Duodenal mucosa (tissue), 2 donors: ENCODE measurements at regions not wholly inside any gene's neighbourhood (a gene's known extent, or its start where the extent isn't known, plus 50 kb on each side); places are given as distances from the start of the nearest gene placed in this dataset.
"Not testable (repeated sequence)": the region's sequence is repeated elsewhere in the genome, so short reads cannot be mapped to it uniquely, and the experiment has no call there.

Experiments used
- H3K27ac ChIP-seq: one replicate; pipeline ENCODE4 v1.7.0; 2013; ENCODE audit warnings: low read depth, low read length
- H3K27me3 ChIP-seq, 2 donors: one replicate each; pipeline ENCODE4 v1.7.0; 2013; ENCODE audit warnings: low read length in 2 of 2, control low read depth in 1 of 2; ENCODE audit not compliant: insufficient read depth in 2 of 2, control insufficient read depth in 1 of 2
- H3K36me3 ChIP-seq, 2 donors: one replicate each; pipeline ENCODE4 v1.7.0; 2013; ENCODE audit warnings: low read length in 2 of 2, control low read depth in 1 of 2; ENCODE audit not compliant: insufficient read depth in 2 of 2, control insufficient read depth in 1 of 2
- H3K4me1 ChIP-seq, 2 donors: one replicate each; pipeline ENCODE4 v1.7.0; 2013; ENCODE audit warnings: low read length in 2 of 2, control low read depth in 1 of 2; ENCODE audit not compliant: insufficient read depth in 2 of 2, control insufficient read depth in 1 of 2
- H3K4me3 ChIP-seq, 2 donors: one replicate each; pipeline ENCODE4 v1.7.0; 2013; ENCODE audit warnings: low read length in 2 of 2, low read depth in 1 of 2
- H3K9ac ChIP-seq, 2 donors: one replicate each; pipeline ENCODE4 v1.7.0; 2013; ENCODE audit warnings: low read length in 2 of 2, low read depth in 1 of 2
- H3K9me3 ChIP-seq, 2 donors: one replicate each; pipeline ENCODE4 v1.7.0; 2013; ENCODE audit warnings: low read length in 2 of 2, control low read depth in 1 of 2; ENCODE audit not compliant: control insufficient read depth in 1 of 2

DNA sequence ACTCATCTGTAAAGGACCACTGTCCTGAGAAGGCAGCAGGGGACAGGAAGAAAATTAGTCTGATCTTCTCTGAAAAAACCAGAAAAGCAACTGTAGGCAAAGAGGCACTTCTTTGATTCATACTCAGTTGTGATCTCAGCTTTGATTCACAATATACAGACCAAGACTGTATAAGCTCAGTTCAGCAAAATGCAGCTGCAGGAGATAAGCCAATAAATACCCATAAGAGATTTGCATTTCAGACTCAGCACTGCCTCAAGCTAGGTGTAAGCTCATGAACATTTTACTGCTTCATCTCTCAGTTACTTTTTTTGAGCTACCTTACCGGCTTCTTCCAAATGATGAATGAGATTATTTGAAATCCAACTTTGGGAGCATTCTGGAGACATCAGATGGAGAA, 64.2 kb upstream of the LYZL1 start:
- Histone ChIP-seq H3K9ac (no peak overlapping the region), H3K4me3 (no peak overlapping the region), H3K27me3 (peaks cover 0 to 3% of the 10 kb centered on the region in 2 donors), H3K4me1 (no peaks in the 10 kb centered on the region), H3K9me3 (no peaks in the 10 kb centered on the region), H3K36me3 (no peaks in the 10 kb centered on the region), H3K27ac (no peak overlapping the region)

DNA sequence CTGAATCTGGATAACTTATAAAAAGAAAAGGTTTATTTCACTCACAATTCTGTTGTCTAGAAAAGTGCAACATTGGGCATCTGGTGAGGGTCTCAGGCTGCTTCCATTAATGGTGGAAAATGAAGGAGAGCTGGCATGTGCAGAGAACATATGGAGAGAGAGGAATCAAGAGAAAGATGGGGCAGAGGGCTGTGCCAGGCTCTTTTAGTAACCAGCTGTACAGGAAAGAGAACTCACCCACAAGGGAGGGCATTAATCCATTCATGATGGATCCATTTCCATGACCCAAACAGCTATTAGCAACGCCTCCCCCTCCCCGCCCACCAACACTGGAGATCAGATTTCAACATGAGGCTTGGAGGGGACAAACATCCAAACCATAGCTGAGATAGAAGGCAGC, 61.7 kb upstream of the LYZL1 start:
- no peaks in the 10 kb centered on the region for H3K9me3 ChIP-seq
- no peaks in the 10 kb centered on the region for H3K36me3 ChIP-seq
- no peak overlapping the region for H3K4me3 ChIP-seq
- H3K27ac ChIP-seq = no peak overlapping the region
- H3K27me3 ChIP-seq = peaks cover 0 to 3% of the 10 kb centered on the region in 2 donors
- no peaks in the 10 kb centered on the region for H3K4me1 ChIP-seq
- H3K9ac ChIP-seq = no peak overlapping the region

DNA sequence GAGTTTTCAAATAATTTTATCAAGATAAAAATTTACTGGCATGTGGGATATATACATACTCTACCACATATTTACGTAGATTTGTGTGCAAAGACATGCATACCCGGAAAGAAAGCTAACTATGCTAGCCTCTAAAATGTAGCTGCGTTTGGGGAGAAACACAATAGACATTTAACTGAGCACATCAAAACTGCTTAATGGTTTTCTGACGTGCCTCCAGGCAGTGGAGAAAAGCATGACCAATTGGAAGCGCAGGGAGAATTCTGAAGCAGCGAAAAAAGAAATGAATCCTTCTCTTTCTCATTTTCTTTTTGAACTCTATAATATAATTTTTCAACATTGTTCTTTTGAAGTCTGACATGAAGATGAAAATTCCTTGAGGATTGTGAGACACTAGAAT, 60.3 kb upstream of the LYZL1 start:
- Histone ChIP-seq H3K36me3 (no peaks in the 10 kb centered on the region), H3K9ac (no peak overlapping the region), H3K27ac (no peak overlapping the region), H3K4me3 (no peak overlapping the region), H3K27me3 (peaks cover 0 to 3% of the 10 kb centered on the region in 2 donors), H3K4me1 (no peaks in the 10 kb centered on the region), H3K9me3 (no peaks in the 10 kb centered on the region)

DNA sequence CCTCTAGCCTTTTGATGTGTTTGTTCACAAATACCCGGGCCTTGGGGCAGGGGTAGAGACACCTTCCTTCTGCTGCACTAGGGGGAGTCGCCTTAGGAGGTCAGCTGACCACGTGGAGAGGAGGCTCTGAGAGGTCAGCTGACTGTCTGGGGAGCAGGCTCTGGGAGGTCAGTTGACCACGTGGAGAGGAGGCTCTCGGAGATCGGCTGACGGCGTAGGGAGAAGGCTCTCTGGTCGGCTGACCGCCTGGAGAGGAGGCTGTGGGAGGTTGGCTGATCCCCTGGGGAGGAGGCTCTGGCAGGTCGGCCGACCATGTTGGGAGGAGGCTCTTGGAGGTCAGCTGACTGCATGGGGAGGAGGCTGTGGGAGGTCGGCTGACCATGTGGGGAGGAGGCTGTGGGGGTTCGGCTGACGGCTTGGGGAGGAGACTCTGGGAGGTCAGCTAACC, 59.6 kb upstream of the LYZL1 start:
- no peaks in the 10 kb centered on the region for H3K9me3 ChIP-seq
- no peak overlapping the region for H3K4me3 ChIP-seq

DNA sequence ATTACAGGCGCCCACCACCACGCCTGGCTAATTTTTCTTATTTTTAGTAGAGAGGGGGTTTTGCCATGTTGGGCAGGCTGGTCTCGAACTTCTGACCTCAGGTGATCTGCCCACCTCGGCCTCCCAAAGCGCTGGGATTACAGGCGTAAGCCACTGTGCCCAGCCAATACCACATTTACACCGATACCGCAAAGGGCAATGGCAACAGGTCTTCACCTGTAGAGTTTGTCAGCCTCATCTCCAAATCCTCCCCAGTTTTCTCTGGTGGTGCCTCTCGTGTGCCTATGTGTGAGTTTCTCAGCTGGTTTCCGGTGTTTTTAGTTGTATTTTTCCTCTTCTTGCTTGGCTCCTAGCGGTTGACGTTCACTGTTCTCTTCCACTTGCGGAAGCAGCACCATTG, 52.0 kb upstream of the LYZL1 start:
- H3K9me3 ChIP-seq, H3K4me3 ChIP-seq, H3K36me3 ChIP-seq, H3K4me1 ChIP-seq, H3K27ac ChIP-seq, H3K27me3 ChIP-seq, H3K9ac ChIP-seq: not testable (repeated sequence)

More for the DNA sequence above, 59.6 kb upstream of the LYZL1 start:
- H3K27ac ChIP-seq = no peak overlapping the region
- no peak overlapping the region for H3K9ac ChIP-seq
- no peaks in the 10 kb centered on the region for H3K27me3 ChIP-seq
- H3K4me1 ChIP-seq = no peaks in the 10 kb centered on the region
- no peaks in the 10 kb centered on the region for H3K36me3 ChIP-seq

DNA sequence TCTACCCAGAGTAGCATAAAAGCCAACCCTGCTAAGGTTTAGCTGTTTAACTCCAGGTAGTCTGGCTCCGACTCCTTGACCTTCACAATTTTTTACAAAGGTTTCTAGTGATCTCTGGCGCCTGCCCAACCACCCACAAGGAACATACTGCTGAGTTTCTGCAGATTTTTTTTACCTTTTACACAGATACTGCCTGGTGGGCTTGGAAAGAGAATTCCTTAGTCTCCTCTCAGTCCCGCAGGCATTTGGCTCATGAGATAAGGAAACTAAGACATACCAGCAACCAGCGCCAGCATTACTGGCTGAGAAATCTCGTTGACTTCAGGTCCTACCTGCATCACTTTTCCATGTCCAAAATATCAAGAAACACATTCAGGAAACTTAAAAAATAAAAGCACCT, 51.1 kb upstream of the LYZL1 start:
- Histone ChIP-seq H3K4me3 (no peak overlapping the region), H3K4me1 (no peaks in the 10 kb centered on the region), H3K36me3 (no peaks in the 10 kb centered on the region), H3K27ac (no peak overlapping the region), H3K27me3 (no peaks in the 10 kb centered on the region), H3K9ac (no peak overlapping the region), H3K9me3 (no peaks in the 10 kb centered on the region)

DNA sequence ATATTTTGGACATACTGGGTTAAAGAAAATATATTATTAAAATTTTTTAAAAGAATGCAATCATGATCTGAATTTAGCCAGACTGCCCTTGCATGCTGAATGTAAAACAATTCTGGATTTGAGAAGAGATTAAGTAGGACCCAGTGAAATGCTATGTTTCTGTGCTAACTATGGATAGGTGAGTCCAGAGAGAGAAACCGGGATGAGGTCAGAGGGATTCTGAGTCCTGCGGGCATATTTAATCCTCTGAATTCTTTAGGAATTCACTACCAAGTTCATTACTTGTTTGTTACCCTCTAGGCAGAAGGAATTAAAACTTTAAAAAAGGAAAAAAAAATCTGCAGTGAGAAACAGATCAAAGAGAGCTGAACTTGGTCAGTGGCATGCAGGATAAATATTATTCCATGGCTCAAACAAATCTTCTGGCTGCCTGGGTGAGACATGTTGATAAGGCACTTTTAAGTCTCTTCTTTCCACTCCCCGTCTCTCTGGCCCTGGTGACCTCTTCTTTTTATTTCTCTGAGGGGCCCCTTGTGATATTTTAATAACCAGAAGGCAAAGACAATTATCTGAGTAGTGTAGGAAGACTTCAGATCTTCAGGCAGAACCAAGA, 50.2 kb upstream of the LYZL1 start:
- H3K4me1 ChIP-seq = no peaks in the 10 kb centered on the region
- no peak overlapping the region for H3K4me3 ChIP-seq
- H3K27me3 ChIP-seq = no peaks in the 10 kb centered on the region
- no peak overlapping the region for H3K9ac ChIP-seq
- H3K36me3 ChIP-seq = no peaks in the 10 kb centered on the region
- no peaks in the 10 kb centered on the region for H3K9me3 ChIP-seq
- no peak overlapping the region for H3K27ac ChIP-seq
